Heart left ventricle (tissue), 16 donors: ENCODE measurements at regions not wholly inside any gene's neighbourhood (a gene's known extent, or its start where the extent isn't known, plus 50 kb on each side); places are given as distances from the start of the nearest gene placed in this dataset.
"Not testable (repeated sequence)": the region's sequence is repeated elsewhere in the genome, so short reads cannot be mapped to it uniquely, and the experiment has no call there.

Experiments
- ATAC-seq, 4 donors: fragments of 200-7000 bp; cut with Tn5 transposase; one replicate each; pipeline ENCODE4 v1.9.1; 2020 to 2022; ENCODE audit warnings: moderate library complexity in 4 of 4, mild to moderate bottlenecking in 3 of 4, moderate number of reproducible peaks in 1 of 4
- DNase-seq, 5 donors: peaks; one replicate each; pipeline ENCODE4 v3.0.0-alpha.2; 2020
- H3K27ac ChIP-seq, 12 donors: fragments of 200-600 bp; sonication (generic) in 4 of 12; one replicate each; pipeline versions ENCODE4 v1.5.0 to v1.8.0; 2016 to 2022; ENCODE audit warnings: mild to moderate bottlenecking in 2 of 12
- H3K27me3 ChIP-seq, 9 donors: fragments of 200-600 bp; sonication (generic) in 2 of 9; one replicate each; pipeline versions ENCODE4 v1.5.1 to v1.8.0; 2016 to 2022; ENCODE audit warnings: mild to moderate bottlenecking in 3 of 9
- H3K36me3 ChIP-seq, 9 donors: fragments of 200-600 bp; sonication (generic) in 2 of 9; one replicate each; pipeline versions ENCODE4 v1.5.0 to v1.8.0; 2018 to 2022; ENCODE audit warnings: mild to moderate bottlenecking in 2 of 9
- H3K4me1 ChIP-seq, 12 donors: fragments of 200-600 bp; sonication (generic) in 4 of 12; one replicate each; pipeline versions ENCODE4 v1.5.0 to v1.8.0; 2016 to 2022; ENCODE audit warnings: mild to moderate bottlenecking in 3 of 12
- H3K4me3 ChIP-seq, 12 donors: fragments of 200-600 bp; sonication (generic) in 4 of 12; one replicate each; pipeline versions ENCODE4 v1.5.0 to v1.8.0; 2017 to 2022; ENCODE audit warnings: mild to moderate bottlenecking in 9 of 12, moderate library complexity in 4 of 12
- H3K9me3 ChIP-seq, 12 donors: fragments of 200-600 bp; sonication (generic) in 4 of 12; one replicate each; pipeline versions ENCODE4 v1.5.0 to v1.8.0; 2016 to 2022; ENCODE audit warnings: mild to moderate bottlenecking in 1 of 12
- WGBS, 4 donors: extraction: QIAGEN DNeasy Blood & Tissue Kit in 2 of 4; methylation state at CpG; one replicate each; pipeline versions ENCODE4 v1.1.5 to v1.1.7; 2013 to 2018; 5-methylcytosine and 5-hydroxymethylcytosine counted together
- intact Hi-C, 10 donors: fragments of 100-400 bp; cut with DNase I; formaldehyde crosslinking; loops; one replicate each; pipeline versions ENCODE4 v1.11.1 to v1.14.2; 2022
- donor health status: ischemic (EF 13 %, LVEDD 7.1; RV severe dilation, severe dysfunction).
- donor health status: healthy with polysubstance abuse.
- donor health status: DM: no; HTN: yes; CAD: no.
- donor health status: DM: no; HTN: no; CAD: no.
- donor health status: ischemic (EF 25% LVEDD 6.9; RV normal size, moderate dysfunction).
- donor health status: ischemic (EF 25% LVEDD 5.7; RV mildly dilated, moderate dysfunction).
- donor health status: healthy.
- donor health status: DM: yes; HTN: yes; CAD: no.
- donor health status: ischemic (EF 35%, LVEDD 5.7; RV mildly dilated, moderate dysfunction).
- donor health status: nonischemic (EF 11% LVEDD 7.7; RV severe dilation, severe dysfunction).
- donor health status: DM: yes; HTN: yes; CAD: no.
- donor health status: PGD.
- donor health status: ischemic (EF 29% LVEDD 5.4; RV normal size, mild dysfunction).
- donor health status: nonischemic (EF 23%, LVEDD 6.1; RV moderate dilation, normal function).

DNA sequence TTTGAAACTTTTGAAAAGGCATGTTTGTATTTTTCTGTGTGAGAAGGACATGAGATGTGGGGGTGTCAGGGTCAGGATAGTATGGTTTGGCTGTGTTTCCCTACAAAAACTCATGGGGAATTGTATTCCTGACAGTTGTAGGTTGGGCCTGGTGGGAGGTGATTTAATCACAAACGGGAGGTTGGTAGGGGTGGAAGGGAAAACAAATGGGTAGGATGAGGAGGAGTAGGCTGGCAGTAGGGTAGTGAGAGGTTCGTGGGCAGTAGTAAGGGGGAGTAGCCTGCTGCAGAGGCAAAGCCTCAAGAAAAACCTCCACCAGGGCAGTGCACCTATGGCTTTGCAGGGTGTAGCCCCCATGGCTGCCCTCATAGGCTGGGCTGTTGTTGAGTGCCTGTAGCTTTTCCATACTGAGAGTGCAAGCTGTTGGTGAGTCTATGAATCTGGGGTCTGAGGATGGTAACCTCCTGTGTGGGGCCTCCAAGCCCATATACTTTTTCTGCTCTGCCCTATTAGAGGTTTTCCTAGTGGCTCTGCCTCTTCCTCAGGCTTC, 587.7 kb downstream of the CWH43 start:
- H3K9me3 ChIP-seq, result peaks cover 0 to 17% (median 0%) of the 10 kb centered on the region in 12 donors
- H3K4me3 ChIP-seq, intact Hi-C loops, H3K27ac ChIP-seq, DNase-seq, H3K36me3 ChIP-seq, H3K4me1 ChIP-seq, ATAC-seq, H3K27me3 ChIP-seq: not testable (repeated sequence)
- WGBS, 4 donors, result 24 to 28% (median 26%) methylated on average over 2 of the region's 2 CpGs

DNA sequence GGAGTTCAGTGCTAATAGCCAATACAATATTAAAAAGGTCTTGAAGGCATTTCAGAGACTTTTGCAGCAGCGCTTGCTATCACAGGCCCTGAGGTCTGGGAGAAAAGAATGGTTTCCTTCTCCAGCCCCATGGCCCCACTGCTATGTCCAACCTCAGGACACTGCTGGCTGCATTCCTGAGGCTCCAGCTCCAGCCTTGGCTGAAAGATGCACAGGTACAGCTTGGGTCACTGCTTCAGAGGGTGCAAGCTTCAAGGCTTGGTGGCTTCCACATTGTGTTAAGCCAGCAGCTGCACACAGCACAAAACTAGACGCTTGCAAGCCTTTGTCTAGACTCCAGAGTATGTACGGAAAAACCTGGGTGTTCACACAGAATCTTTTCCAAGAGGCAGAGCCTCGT, 589.2 kb downstream of the CWH43 start:
- H3K27me3 ChIP-seq, H3K36me3 ChIP-seq, H3K27ac ChIP-seq, DNase-seq, H3K4me3 ChIP-seq, intact Hi-C loops, ATAC-seq, H3K4me1 ChIP-seq: not testable (repeated sequence)
- peaks cover 0 to 17% (median 0%) of the 10 kb centered on the region in 12 donors for H3K9me3 ChIP-seq
- 36 to 49% (median 39%) methylated on average over 4 of the region's 4 CpGs for WGBS, 4 donors

DNA sequence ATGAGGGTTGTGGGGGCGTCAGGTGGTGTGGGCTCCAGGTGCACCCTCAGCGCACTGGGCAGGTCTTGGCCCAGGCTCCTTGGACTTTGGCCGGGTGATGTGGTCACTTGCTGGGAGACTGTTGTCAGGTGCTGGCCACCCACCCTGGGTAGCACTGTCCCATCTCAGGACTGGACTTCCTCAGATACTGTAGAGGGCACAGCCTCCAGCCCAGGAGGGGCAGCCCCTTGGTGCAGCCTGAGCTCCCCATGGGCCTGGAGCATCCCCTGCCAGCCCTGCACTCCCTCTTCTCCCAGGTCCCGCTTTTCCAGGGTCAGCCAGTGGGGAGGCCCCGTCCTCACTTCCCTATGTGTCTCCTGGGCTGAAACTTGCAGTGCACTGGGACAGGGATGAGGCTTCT, 592.3 kb downstream of the CWH43 start:
- H3K27me3 ChIP-seq, H3K4me1 ChIP-seq, DNase-seq, H3K27ac ChIP-seq, H3K4me3 ChIP-seq, intact Hi-C loops, H3K36me3 ChIP-seq, ATAC-seq: not testable (repeated sequence)
- H3K9me3 ChIP-seq, result peaks cover 0 to 21% (median 0%) of the 10 kb centered on the region in 12 donors
- 15 to 52% (median 35%) methylated on average over 2 to 5 of the region's 5 CpGs for WGBS, 4 donors

DNA sequence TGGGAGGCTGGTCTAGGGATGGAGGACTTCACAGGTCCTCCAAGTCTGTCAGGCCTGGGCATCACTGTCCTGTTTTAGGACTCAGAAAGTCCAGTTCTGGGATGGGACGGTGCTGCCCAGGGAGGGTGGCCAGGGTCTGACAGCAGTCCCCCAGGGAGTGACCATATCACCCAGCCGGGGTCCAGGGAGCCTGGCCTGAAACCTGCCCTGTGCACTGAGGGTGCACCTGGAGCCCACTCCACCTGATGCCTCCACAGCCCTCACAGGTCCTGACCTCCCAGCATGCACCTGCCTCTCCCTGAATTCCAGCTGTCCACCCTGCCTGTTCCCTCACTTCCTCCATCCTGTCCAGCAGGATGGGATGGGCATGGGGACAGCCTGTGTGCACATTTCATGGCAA, 592.8 kb downstream of the CWH43 start:
- H3K36me3 ChIP-seq, ATAC-seq, H3K4me3 ChIP-seq, H3K4me1 ChIP-seq, intact Hi-C loops, H3K27ac ChIP-seq, H3K27me3 ChIP-seq: not testable (repeated sequence)
- DNase-seq, result peak in 1 of 5 donors; percentile 69
- 54 to 63% (median 57%) methylated on average over 2 of the region's 2 CpGs; no CpG with 5 or more reads in 1 of the 4 donors for WGBS, 4 donors
- H3K9me3 ChIP-seq, result peaks cover 0 to 18% (median 0%) of the 10 kb centered on the region in 12 donors

DNA sequence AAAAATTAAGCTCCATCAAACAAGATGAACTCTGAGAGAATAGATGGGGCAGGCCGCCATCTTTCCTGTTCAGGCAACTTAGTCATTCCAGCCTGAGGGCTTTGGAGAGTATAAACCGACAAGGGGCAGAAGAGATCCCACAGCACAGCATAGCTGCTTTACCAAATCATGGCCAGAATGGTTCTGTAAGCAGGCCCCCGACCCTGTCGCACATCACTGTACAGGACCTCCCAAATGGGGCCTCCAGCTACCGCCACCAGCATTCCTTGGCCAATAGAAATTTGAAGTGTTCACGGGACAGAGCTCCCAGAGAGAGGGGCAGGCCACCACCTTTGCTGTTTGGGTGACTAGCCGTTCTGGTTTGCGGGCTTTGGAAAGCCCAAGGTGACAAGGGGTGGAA, 594.1 kb downstream of the CWH43 start:
- H3K27ac ChIP-seq, DNase-seq, ATAC-seq, H3K27me3 ChIP-seq, intact Hi-C loops, H3K4me3 ChIP-seq, H3K4me1 ChIP-seq, H3K36me3 ChIP-seq, H3K9me3 ChIP-seq: not testable (repeated sequence)
- 58 to 72% (median 70%) methylated on average over 4 to 8 of the region's 8 CpGs for WGBS, 4 donors

DNA sequence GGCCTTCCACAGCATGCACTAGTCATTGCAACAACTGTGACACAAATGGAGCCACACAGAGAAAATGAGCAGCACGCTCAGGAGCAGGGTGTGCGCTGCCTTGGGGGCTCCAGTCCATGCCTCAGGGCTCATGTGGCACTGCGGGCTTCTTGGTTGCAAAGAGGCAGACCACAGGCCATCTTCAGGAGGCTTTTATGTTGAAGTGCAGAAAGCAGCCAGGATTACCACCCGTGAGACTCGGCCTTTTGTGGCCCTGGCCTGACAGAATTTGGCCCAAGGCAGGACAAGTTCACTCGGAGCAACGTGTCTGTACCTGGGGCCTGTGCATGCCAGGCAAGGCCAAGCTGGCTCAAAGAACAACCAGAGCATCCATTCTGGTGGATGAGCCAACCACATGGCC, 602.3 kb downstream of the CWH43 start:
- intact Hi-C loops, H3K4me3 ChIP-seq, H3K4me1 ChIP-seq, H3K36me3 ChIP-seq, H3K27ac ChIP-seq, H3K9me3 ChIP-seq, DNase-seq, ATAC-seq, H3K27me3 ChIP-seq: not testable (repeated sequence)
- 31 to 50% (median 39%) methylated on average over 3 to 6 of the region's 7 CpGs; no CpG with 5 or more reads in 1 of the 4 donors for WGBS, 4 donors

DNA sequence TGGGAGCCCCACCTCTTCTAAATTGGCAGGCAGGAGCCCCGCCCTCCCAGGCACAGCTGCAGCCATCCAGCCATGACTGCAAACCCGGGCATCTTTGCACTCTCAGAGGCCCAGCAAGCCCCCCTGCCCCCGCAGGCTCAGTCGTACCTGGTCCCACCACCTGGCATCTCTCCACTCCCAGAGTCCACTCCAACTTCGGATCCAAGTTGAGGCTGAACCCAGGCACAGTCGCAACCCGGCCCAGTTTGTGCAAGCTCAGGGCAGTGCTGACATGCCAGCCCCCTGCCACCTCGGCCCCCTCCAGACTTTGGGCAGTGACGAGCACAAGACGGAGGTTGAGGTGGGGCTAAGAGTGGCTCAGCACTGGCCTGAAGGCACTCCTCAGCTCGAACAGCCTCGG, 632.4 kb downstream of the CWH43 start:
- ATAC-seq, H3K4me3 ChIP-seq, intact Hi-C loops, H3K4me1 ChIP-seq, H3K9me3 ChIP-seq, H3K36me3 ChIP-seq, H3K27ac ChIP-seq, H3K27me3 ChIP-seq: not testable (repeated sequence)
- WGBS, 4 donors, result 58 to 71% (median 61%) methylated on average over 6 to 12 of the region's 12 CpGs
- DNase-seq, result peak in 1 of 5 donors; percentile 58

DNA sequence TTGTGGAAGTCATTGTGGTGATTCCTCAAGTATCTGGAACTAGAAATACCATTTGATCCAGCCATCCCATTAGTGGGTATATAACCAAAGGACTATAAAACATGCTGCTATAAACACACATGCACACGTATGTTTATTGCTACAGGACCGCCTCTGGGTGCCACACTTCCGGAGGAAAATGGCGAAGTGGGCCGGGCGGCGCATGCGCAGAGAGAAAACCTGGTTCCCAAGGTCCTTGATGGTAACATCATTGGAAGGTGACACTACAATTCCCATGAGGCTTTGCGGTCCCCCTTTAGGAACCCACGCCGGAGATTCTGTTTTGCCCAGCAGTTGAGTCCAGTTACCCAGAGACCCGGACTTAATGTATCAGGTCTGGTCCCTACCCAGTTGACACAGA, 640.4 kb downstream of the CWH43 start:
- H3K36me3 ChIP-seq, H3K9me3 ChIP-seq, H3K27me3 ChIP-seq, H3K4me3 ChIP-seq, intact Hi-C loops, H3K27ac ChIP-seq, ATAC-seq, H3K4me1 ChIP-seq: not testable (repeated sequence)
- peak in 1 of 5 donors; percentile 59 for DNase-seq
- 68 to 96% (median 81%) methylated on average over 8 to 12 of the region's 12 CpGs for WGBS, 4 donors
